Endodermal cell (in vitro differentiated cells): ENCODE measurements at regions not wholly inside any gene's neighbourhood (a gene's known extent, or its start where the extent isn't known, plus 50 kb on each side); places are given as distances from the start of the nearest gene placed in this dataset.

Source experiments
- DNase-seq: peaks from one replicate; pipeline ENCODE4 v3.0.0-alpha.2; 2017
- H3K27ac ChIP-seq: 2 replicates; pipeline ENCODE4 v1.5.1; 2013; ENCODE audit warnings: mild to moderate bottlenecking, low read depth, low read length, moderate library complexity
- H3K27me3 ChIP-seq: 2 replicates; pipeline ENCODE4 v1.6.1; 2013; ENCODE audit warnings: mild to moderate bottlenecking, low read length, moderate library complexity; ENCODE audit not compliant: insufficient read depth, control insufficient read depth, poor library complexity, severe bottlenecking
- H3K36me3 ChIP-seq: 2 replicates; pipeline ENCODE4 v1.7.0; 2013; ENCODE audit warnings: mild to moderate bottlenecking, low read length, moderate library complexity; ENCODE audit not compliant: control insufficient read depth, insufficient read depth
- H3K4me1 ChIP-seq: one replicate; pipeline ENCODE4 v1.7.0; 2013; ENCODE audit warnings: low read length; ENCODE audit not compliant: control insufficient read depth, insufficient read depth
- H3K4me3 ChIP-seq: 2 replicates; pipeline ENCODE4 v1.5.1; 2013; ENCODE audit warnings: mild to moderate bottlenecking, low read length, moderate library complexity
- H3K9ac ChIP-seq: 2 replicates; pipeline ENCODE4 v1.6.1; 2013; ENCODE audit warnings: mild to moderate bottlenecking, low read length, moderate library complexity; ENCODE audit not compliant: poor library complexity, severe bottlenecking; ENCODE audit errors: extremely low read depth
- H3K9me3 ChIP-seq: 2 replicates; pipeline ENCODE4 v1.6.1; 2013; ENCODE audit warnings: mild to moderate bottlenecking, low read length, moderate library complexity; ENCODE audit not compliant: control insufficient read depth
- H3K27ac Mint-ChIP-seq: 2 replicates; pipeline ENCODE4 v1.8.0; 2020; ENCODE audit warnings: mixed read lengths
- H3K27me3 Mint-ChIP-seq: 2 replicates; pipeline ENCODE4 v1.8.0; 2021; ENCODE audit warnings: mild to moderate bottlenecking, mixed read lengths; ENCODE audit not compliant: insufficient read depth
- H3K36me3 Mint-ChIP-seq: 2 replicates; pipeline ENCODE4 v1.8.0; 2020; ENCODE audit warnings: low read depth, mixed read lengths
- H3K4me1 Mint-ChIP-seq: 2 replicates; pipeline ENCODE4 v1.8.0; 2020; ENCODE audit warnings: mixed read lengths
- H3K4me3 Mint-ChIP-seq: 2 replicates; pipeline ENCODE4 v1.8.0; 2020; ENCODE audit warnings: mild to moderate bottlenecking, moderate library complexity, mixed read lengths
- H3K9me3 Mint-ChIP-seq: 2 replicates; pipeline ENCODE4 v1.8.0; 2020; ENCODE audit warnings: mild to moderate bottlenecking, mixed read lengths
- CTCF ChIP-seq: fragments of 200-600 bp; sonication (generic); conservative IDR thresholded peaks from 2 replicates; pipeline ENCODE4 v1.5.0; 2021; ENCODE audit warnings: antibody characterized with exemption, mild to moderate bottlenecking
- WGBS, 2 experiments: methylation state at CpG; one replicate each; pipeline versions ENCODE4 v1.1.5 to v1.1.7; 2013; ENCODE audit warnings: missing lambda C conversion rate in 2 of 2, mixed read lengths in 1 of 2; ENCODE audit not compliant: insufficient coverage in 1 of 2, insufficient read length in 1 of 2; 5-methylcytosine and 5-hydroxymethylcytosine counted together

GRCh38 chr4:32042486-32043247, 1322.5 kb downstream of the PCDH7 start:
- no peaks in the 10 kb centered on the region for H3K4me1 ChIP-seq
- Mint-ChIP-seq H3K4me3 (no peak overlapping the region), H3K27me3 (no peaks in the 10 kb centered on the region), H3K9me3 (peaks cover 1% of the 10 kb centered on the region), H3K27ac (no peak overlapping the region), H3K4me1 (peaks cover 3% of the 10 kb centered on the region), H3K36me3 (no peaks in the 10 kb centered on the region)
- H3K4me3 ChIP-seq = no peak overlapping the region
- no peaks in the 10 kb centered on the region for H3K36me3 ChIP-seq
- WGBS, 2 experiments = 84 to 90% methylated on average over 2 of the region's 2 CpGs
- no peak overlapping the region for H3K9ac ChIP-seq
- no peak overlapping the region for H3K27ac ChIP-seq
- TF ChIP-seq CTCF = peak; percentile 50
- no peaks in the 10 kb centered on the region for H3K27me3 ChIP-seq
- peaks cover 9% of the 10 kb centered on the region for H3K9me3 ChIP-seq
- no peak for DNase-seq

GRCh38 chr4:32043248-32043633, 1323.1 kb downstream of the PCDH7 start:
- H3K27me3 ChIP-seq = no peaks in the 10 kb centered on the region
- no peak overlapping the region for H3K4me3 Mint-ChIP-seq
- no peaks in the 10 kb centered on the region for H3K36me3 ChIP-seq
- H3K4me1 ChIP-seq = no peaks in the 10 kb centered on the region
- no peak overlapping the region for H3K27ac Mint-ChIP-seq
- peaks cover 1% of the 10 kb centered on the region for H3K9me3 Mint-ChIP-seq
- H3K27ac ChIP-seq = no peak overlapping the region
- no peaks in the 10 kb centered on the region for H3K36me3 Mint-ChIP-seq
- no peak for DNase-seq
- WGBS, 2 experiments = 100% methylated on average over 1 of the region's 2 CpGs; no CpG with 5 or more reads in 1 of the 2 experiments
- no peak overlapping the region for H3K9ac ChIP-seq
- peaks cover 2% of the 10 kb centered on the region for H3K4me1 Mint-ChIP-seq
- peaks cover 9% of the 10 kb centered on the region for H3K9me3 ChIP-seq
- no peak overlapping the region for H3K4me3 ChIP-seq
- H3K27me3 Mint-ChIP-seq = no peaks in the 10 kb centered on the region
- TF ChIP-seq CTCF = no peak

GRCh38 chr4:32061916-32062315, 1341.7 kb downstream of the PCDH7 start:
- no peaks in the 10 kb centered on the region for H3K4me1 Mint-ChIP-seq
- no peak for DNase-seq

More at GRCh38 chr4:32061916-32062315, 1341.7 kb downstream of the PCDH7 start:
- Mint-ChIP-seq H3K9me3 (no peaks in the 10 kb centered on the region), H3K36me3 (no peaks in the 10 kb centered on the region), H3K4me3 (no peak overlapping the region), H3K27me3 (no peaks in the 10 kb centered on the region), H3K27ac (no peak overlapping the region)
- H3K27ac ChIP-seq = no peak overlapping the region
- no peak for TF ChIP-seq CTCF
- H3K27me3 ChIP-seq = no peaks in the 10 kb centered on the region
- no peaks in the 10 kb centered on the region for H3K9me3 ChIP-seq
- 83 to 100% methylated on average over 1 to 2 of the region's 2 CpGs for WGBS, 2 experiments
- no peaks in the 10 kb centered on the region for H3K4me1 ChIP-seq
- no peak overlapping the region for H3K4me3 ChIP-seq
- H3K36me3 ChIP-seq = no peaks in the 10 kb centered on the region
- H3K9ac ChIP-seq = no peak overlapping the region
